Stimulated activated CD8-positive, alpha-beta memory T cell treated with anti-CD3 and anti-CD28 coated beads, Interleukin-12 subunit alpha, Interleukin-12 subunit beta, amount 100 ng/mL, for 1 hour (primary cell): ENCODE measurements at regions not wholly inside any gene's neighbourhood (a gene's known extent, or its start where the extent isn't known, plus 50 kb on each side); places are given as distances from the start of the nearest gene placed in this dataset.
"Not testable (repeated sequence)": the region's sequence is repeated elsewhere in the genome, so short reads cannot be mapped to it uniquely, and the experiment has no call there.

ENCODE experiments used
- DNase-seq: peaks from one replicate; pipeline ENCODE4 v3.0.0-alpha.2; 2020; ENCODE audit warnings: low read depth

DNA sequence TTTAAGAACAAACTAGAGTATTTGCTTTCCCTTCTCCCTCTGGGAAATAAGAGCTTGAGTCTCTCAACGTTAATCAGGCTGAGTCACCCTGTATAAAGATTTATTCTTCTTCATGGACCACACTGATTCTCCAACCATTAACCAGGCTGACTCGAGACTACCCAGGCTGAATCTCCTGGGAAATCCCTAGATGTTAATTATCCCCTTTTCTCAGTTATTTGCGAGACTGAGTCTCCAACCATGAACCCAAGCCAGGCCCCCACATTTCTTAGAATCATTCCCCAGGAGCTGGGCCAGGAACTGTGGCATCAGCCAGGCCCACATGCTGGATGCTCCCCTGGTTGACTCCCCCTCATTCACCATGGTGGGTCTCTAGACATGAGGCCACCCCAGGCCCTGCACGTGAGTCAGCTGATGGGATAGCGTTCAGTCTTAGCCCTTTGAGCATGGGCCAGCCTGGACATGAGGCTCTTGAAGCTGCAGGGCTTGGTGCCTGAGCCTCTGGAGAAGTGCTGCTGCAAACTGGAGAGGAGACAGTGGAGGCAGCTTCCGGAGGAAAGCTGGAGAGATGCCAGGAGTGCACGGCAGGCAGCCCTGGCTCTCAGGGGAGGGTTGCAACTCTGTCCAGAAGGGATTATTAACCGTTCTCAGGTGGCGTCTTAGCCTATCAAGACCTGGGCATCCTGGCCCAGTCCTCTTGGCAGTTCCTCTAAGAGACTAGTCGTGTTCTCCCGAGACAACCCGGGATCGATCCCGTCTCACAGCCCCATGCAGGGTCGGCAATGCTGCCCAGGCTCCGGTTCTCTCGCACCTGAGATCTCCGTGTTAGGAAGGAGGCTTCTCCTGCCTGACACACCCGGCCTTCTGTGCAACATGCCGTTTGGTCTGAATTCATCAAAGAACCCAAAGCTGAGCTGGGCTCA lies 296.6 kb downstream of the ADGRD1 start:
- no peak for DNase-seq

DNA sequence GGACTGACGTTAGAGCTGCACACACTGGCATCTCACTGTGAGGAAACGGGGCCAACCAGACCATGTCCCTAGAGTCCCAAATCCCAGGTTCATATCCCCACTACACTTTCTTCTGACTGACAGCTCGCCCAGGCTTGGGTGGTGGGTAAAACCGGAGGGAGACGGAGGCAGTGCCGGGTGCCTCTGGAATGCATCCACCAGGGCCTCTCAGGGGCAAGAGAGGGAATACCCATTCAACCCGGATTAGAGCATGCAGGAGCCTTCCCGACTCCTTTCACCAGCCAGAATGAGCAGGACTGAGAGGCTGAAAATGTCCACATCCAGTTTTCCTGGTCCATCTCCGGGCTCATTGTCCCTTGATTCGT lies 297.2 kb downstream of the ADGRD1 start:
- no peak for DNase-seq

DNA sequence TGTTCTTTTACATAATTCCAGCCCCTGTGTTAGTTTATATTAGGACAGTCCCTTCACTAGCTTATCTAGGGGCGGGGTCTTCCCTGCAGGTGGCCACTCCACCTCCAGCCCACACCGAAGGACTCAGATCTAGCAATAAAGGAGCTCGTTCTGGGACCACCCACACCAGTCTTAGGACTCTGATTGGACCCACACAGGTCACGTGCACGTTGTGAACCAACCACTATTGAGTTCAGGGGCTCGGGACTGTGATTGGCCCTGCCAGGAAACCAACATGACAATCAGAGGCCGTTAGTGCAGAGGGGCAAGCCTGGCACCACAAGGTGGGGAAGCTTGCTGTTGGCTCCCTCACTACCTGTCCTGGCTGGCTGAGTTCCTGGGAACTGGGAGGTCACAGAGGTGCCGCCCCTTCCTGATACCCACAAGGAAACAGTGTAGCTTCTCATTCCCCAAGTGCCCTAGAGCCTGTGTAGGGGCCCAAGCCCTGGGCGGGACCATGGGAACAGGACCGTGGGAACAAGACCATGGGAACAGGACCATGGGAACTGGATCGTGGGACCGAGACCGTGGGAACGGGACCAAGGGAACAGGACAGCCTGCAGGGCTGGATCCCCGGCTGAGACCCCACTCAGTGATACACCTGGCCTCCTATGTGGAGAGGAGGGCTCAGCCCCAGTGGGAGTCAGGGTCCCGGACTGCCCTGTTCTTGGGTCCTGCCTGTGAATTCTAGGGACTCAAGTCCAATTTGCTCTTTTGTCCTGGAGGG lies 297.8 kb downstream of the ADGRD1 start:
- DNase-seq: no peak

DNA sequence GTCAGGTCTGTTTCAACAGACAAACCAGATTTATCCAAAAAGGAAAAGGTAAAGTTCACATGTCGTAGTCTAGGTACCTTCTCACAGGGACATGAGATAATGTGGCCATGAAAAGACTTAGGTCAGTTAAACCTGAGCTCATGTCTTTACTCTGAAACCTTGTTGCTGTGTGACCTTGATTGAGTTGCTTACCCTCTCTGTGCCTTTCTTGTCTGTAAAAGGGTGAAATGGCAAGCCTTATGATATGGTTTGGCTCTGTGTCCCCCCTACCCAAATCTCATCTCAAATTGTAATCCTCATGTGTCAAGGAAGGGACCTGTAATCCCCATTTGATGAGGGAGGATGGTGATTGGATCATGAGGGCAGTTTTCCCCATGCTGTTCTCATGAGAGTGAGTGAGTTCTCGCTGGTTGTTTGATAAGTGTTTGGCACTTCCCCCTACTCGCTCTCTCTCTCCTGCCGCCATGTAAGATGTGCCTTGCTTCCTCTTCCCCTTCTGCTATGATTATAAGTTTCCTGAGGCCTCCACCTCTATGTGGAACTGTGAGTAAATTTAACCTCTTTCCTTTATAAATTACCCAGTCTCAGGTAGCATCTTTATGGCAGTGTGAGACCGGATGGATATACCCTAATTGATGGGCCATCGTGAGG lies 299.8 kb downstream of the ADGRD1 start:
- DNase-seq: no peak

DNA sequence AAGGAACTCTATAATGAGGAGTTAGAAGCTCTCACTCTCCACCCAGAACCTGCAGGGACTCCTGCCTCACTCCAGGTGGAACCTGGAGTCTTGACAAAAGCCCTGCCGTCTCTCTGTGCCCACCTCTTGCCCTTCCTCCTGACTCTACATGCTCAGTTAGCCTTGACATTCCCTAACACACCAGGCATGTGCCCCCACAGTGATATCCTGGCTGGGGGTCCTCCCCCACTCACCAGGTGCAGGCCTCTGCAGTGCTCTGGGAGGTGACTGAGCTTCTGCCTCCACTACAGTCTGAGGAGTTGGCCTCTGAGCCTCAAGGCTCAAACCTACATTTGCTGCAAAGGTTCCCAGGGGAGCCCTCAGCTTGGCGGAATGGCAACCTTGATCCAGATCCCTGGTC lies 300.7 kb downstream of the ADGRD1 start:
- DNase-seq: no peak

DNA sequence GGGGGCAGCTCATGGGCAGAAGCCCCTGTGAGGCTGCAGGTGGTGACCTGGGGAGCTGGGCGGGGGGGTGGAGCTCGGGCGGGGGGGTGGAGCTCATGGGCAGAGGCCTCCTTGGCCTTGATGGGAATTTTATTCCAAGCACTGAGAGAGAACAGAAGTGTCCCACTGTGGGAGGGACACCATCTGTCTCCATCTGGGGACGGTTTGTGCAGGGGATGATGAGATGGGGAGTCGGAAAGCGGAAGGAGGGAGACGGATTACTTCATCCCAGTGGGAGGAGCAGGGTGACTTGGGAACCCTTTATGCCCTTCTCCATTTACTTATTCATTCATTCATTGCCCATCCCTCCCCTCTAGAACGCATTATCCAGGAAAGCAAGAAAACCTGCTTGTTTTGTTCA lies 304.7 kb downstream of the ADGRD1 start:
- no peak for DNase-seq

DNA sequence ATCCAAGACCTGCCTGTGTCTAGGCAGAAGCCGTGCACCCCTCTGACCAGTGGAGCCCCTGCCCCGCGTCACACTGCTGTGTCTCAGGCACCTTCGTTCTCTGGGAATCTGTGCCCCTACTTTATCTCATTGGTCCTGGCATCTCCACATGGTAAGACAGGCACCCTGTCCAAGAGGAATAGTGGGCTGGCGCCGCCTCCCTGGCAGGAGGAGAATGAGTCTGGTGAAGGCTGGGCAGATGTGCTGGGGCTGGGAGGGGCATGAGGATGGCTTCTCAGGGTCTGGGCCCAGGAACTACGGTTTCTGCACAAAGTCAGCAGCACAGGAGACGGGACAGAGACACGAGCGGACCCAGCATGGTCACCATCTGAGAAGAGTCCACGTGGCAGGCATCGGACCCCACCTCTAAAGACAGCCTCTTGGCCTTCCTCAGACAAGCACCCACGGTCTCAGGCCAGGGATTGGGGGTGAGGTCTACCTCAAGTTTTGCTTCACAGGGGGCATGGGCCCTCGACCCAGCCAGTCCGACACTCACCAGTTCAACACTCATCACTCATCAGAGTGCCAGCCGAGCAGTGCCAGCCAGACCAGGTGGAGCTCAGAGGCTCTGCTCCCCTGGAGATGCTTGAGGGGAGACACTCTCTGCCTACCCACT lies 306.7 kb downstream of the ADGRD1 start:
- no peak for DNase-seq

DNA sequence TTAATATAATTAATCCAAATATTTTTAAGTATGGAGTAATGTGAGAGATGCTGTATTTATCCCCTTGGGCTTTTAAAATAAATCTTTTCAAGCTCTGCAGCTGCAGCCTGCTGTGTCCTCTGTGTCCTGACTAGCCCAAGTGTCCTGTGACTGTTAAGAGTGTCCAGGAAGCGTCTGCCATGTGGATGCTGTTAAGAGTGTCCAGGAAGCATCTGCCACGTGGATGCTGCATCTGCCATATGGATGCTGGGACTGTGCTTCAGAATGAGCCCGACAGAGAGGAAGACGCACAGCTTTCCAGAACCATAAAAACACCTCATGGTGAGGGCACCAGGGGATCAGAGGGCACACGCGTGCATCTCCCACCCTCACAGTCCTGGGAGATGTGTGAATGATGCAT lies 307.2 kb downstream of the ADGRD1 start:
- DNase-seq: no peak

DNA sequence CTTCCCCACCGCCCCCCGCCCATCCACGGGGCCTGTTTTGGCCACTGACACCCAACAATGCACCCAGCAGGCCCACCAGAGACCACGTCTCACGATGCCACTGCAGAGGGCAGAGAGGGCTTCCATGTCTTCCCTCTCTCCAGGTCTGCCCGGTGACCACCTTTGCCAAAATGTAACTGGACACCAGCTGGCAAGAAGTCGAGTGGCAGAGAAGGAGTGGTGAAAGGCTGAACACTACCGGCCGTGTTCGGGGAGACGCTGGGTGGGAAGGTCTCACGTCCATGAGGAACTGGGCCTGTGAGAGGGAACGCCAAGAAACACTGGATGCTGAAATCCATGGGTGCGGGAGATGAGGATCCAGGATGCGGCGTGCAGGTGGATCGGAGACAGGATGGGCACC lies 308.2 kb downstream of the ADGRD1 start:
- DNase-seq: no peak

DNA sequence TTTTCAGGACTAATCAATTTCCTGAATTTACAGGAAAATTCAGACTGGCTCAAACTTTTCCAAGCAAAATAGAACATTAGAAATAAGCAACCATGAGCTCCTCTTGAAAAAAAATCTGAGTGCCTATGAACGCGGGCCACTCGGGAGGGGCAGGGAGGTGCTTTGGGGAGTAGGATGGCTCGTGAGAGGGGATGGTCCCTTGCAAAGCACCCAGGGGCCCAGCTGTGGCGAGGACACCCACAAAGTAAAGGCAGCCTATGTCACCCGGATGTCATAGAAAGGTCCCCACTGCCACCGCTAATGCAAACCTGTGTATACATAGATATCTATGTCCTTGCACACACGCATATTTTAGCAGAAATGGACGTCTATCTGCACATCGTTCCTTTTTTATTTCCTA lies 309.9 kb downstream of the ADGRD1 start:
- DNase-seq: no peak

DNA sequence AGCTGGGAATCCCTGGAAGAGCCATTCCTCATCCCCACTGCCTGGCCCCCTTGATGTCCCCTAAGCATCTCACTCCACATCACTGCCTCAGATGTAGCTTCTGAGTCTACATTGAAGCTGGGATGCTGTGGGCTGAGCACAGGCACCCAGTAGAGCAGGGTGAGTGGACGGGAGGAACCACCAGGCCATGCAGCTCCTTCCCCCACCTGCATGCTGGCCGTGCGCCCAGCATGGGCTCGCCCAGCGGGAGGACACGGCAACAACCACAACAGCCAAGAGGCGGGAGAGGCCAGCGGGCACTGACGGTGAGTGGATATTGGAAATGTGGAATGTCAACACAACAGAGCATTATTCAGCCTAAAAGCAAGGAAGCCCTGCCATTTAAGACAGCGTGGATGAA lies 310.9 kb downstream of the ADGRD1 start:
- DNase-seq: no peak

DNA sequence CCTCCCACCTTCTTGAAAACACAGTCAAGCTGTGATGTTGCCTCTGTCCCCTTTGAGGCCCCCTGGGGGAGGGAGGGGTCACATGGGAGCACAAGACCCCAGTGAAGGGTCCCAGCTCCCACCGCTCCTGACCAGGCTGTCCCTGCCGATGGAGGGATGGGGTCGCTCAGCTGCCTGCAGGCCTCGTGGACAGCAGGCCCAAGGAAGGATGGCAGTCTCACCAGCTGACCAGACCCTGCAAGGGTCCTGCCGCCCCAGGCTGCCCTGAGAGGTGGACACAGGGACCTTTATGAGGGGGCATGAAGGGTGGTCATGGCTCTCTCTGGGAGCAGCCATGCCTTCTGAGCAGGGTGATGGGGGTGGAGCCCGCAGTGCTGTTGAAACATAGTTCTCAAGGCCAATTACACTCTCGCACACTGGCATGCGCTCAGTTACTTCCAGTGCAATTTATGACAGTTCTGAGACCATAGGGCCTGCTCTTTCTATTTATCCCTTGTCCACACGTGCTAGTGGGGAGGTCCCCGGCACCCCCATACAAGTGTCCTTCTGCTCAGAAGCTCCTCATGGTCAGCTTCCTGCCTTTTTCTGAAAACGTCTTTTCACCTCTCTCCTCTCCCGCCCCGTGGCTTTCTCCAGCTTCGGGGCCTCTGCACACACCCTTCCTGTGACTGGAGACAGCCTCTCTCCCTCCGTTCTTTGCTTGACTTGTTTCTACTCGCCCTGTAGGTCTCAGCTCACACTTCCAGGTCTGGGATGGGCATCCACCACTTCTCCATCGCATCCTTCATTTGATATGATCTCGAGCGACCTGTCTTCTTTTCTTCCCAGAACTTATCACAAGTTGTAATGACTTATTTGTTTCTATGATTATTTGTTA lies 313.1 kb downstream of the ADGRD1 start:
- no peak for DNase-seq

DNA sequence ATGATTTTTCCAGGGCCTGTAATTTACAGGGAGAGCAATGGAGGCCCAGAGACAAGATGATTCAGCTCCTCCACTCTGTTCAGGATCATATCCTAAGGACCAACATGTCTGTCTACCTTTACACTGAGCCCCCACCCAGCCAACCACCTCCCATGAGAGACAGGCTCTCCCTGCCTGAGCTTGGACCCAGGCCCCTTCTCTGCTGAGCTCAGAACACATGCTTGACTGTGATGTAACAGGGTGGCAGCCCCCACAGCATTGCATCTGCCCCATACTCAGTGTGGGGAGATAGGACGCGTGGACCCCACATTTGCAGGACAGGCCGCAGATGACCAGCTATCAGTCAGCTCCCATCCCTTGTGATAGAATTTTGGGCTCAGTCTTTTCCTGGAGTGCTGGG lies 313.9 kb downstream of the ADGRD1 start:
- DNase-seq: no peak

DNA sequence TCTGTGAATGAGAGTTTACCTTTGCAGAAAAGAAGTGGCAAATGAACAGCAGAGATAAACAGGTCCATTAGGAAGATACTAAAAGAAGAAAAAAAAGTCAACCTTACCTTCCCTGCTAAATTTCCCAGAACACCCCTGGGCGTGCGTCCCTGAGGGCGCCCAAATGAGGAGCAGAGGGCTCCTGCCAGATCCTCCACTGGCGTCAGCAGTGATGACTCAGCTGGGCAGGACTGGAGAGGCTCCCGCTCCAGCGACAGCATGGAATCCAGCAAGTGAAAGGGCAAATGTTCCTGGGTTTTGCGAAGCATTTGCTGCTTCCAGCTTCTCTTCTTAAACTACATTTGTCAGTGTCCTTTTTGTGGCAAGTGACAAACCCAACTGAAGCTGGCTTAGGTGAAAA lies 314.4 kb downstream of the ADGRD1 start:
- not testable (repeated sequence) for DNase-seq

DNA sequence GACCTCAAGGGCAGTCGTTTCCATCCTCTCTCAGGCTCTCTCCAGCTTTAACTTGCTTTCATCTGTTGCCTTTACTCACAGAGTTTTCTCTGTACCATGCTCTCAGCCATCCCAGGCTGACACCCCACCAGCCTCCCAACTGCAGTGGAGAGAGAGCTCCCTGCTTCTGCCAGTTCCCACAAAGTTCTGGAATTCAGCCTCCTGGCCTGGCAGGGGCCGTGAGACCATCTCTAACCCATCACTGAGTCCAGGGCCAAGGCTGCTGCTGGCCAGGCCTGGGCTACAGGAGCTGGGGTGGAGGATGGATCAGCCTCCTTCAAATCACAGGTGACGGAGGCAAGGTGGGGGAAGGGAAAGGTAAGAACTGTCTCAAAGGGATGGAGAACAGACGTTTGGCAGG lies 314.9 kb downstream of the ADGRD1 start:
- not testable (repeated sequence) for DNase-seq

DNA sequence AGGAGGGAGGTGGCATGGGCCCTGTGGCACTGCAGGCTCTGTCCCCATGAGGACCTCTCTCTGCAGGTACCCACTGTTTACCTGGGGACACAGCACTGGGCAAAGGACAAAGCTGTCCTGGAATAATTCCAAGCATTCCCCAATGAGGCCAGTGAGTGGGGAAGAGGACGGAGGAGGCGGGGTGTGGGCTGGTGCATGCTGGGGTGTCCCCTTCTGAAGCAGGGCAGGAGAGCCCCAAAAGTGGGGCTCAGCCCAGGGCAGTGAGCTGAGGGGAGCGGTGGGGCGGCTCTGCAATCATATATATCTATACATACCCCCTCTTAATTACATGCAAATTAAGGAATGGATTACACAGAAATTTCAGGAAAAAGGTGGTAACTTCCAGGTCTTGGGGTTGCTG lies 315.8 kb downstream of the ADGRD1 start:
- DNase-seq: no peak

DNA sequence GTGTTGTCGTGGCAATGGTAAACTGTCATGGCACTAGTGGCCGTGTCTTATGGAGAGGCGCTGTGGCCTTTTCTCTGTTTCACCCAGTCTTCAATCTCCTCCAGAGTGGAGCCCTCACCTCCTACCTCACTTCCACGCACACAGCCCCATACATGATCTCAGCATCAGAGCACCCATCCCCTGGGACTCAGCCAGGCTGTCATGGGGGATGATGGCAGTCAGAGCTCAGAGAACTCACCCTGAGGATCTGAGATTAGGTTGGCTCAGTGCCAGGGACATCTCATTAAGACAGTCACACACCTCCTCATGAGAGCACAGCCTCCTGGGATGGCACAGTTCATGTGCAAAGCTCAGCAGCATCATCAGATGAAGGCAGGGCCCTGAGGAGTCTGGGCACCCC lies 316.3 kb downstream of the ADGRD1 start:
- not testable (repeated sequence) for DNase-seq

DNA sequence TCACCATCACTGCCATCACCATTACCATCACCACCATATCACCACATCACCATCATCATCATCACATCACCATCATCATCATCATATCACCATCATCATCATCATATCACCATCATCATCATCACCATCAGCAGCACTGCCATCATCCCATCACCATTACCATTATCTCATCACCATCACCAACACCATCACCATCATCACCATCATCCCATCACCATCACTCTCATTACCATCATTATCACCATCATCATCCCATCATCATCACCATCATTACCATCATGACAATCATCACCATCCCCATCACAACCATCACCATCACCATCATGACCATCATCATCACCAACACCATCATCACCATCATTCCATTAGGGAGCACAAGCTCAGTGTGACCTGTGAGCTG lies 318.0 kb downstream of the ADGRD1 start:
- no peak for DNase-seq

DNA sequence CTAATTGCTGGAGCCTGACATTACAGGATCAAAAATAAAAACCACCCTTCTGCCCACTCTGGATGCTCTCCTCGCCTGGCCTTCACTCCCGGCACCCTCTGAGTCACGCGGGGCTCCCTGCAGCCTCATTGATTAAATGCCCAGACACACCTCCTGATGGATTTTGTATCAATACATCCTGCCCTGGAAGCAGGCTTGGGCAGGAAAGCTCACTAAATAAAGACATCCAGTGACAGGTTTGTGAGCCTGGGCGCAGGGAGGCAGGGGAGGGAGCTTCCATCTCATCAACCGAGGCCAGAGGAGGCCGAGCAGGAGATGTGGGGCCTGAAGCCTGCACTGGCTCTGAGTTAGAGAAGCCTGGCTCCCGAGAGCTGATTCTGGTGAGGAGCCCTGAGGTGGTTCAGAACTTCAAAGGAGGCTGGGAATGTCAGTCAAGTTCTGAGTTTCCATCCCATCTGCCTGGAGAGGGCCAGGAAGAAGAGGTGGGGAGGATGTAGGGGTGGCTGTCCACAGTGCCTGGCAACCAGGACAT lies 318.6 kb downstream of the ADGRD1 start:
- DNase-seq: not testable (repeated sequence)

DNA sequence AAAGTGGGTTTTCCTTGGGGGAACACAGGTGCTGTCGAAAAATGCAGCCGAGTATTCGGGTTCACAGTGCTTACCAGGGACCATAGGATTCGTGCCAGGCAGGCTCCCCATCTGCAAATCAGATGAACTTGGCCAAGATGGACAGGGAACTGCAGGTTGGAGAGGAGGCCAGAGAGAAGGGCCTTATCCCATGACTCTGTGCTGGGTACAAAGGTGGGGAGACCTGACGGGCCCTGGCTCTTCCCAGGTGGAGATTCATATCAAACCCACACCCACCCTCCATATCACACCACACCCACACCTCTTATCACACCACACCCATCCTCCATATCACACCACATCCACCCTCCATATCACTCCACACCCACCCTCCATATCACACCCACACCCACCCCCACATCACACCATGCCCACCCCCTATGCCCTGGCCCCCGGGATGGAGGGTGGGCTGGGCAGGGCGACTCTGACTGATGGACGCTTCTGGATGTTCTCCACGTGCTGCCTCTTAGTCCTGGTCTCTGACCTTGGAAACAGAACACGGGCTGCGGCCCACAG lies 319.7 kb downstream of the ADGRD1 start:
- DNase-seq: no peak

DNA sequence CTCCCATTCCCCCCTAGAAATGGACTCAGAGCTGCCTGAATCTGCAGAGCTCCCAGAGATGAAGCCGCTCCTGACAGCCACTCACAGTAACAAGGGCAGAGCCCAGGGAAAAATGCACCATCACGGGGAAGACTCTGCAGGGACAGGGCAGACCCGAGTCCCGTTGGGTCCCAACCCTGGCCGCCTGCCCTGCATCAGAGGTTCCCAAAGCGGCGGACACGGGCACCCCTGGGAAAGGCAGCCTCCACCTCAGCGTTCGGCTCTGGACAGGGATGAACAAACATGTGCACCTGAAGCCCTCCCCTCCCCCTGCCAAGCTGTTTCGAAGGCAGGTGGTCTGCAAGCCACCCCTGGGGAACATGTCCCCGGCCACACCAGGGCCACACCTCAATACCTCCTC lies 320.4 kb downstream of the ADGRD1 start:
- no peak for DNase-seq
